GM18502 (cell line): ENCODE measurements at regions not wholly inside any gene's neighbourhood (a gene's known extent, or its start where the extent isn't known, plus 50 kb on each side); places are given as distances from the start of the nearest gene placed in this dataset.

Experiments
- ATAC-seq: cut with Tn5 transposase; IDR thresholded peaks from one replicate; pipeline ENCODE4 v1.9.1; 2021; ENCODE audit warnings: mild to moderate bottlenecking; ENCODE audit not compliant: unreplicated experiment, poor library complexity

DNA sequence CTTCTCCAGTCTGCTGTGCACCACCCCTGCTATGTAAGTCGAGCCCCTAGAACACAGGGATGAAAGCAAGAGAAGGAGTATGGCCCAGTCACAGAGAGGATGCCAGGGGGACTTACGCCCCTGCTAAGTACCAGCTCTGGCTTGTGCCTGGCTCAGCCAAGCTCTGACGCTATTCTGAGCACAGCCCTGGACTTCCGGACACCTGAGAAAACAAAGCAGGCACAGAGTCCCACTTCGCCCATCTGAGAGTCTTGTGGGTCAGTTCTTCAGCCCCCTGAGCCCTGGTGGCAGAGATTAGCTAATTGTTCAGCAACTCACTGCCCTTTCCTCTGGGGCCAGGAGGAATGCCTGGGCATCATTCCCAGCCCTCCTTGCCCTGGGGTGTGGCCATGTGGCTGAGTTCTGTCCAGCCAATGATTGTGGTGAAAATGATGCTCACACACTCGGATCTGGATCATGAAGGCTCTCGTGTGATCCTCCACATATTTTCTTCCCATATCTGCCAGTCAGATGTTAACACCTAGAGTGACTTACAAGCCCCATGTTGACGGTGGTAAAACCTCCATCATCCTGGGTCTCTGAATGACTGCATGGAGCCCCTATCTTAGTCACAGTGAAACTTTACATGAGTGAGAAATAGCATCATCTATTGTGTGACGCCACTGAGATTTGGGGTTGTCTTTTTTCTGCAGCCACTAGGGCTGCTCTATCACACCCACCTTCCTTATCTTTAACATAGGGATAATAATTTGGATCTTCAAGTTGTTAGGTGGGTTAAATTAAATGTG, 105.7 kb downstream of the TPRA1 start:
- no peak for ATAC-seq

DNA sequence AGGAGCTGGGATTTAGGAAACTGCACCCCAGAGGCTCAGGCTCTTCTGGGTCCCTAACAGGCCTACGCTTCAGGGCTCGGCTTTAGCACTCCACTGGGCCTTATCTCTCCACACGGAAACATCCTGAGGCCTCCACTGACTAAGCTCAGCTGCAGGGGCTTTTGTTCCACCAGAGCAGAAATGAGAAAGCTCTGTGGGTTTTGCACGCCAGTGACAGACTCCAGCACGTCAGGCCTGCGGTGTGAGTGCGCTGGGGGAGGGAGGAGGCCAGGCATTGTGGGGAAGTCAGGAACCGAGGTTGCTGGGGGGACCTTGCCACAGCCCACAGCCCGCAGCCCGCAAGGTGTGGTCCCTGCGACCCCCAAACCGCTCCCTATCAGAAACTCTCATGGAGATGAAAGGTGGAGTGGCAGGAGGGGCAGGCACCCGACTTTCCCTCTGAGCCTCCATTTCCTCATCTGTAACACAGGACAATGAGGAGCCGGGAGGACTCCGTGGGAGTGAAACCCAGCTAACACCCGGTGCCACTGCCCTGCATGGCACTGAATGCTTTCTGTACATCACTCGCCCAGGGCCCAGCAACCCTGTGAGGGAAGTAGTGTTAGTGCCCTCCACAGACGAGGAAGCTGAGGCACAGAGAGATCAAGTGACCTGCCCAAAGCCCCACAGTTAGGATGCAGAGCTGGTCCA, 106.5 kb downstream of the TPRA1 start:
- ATAC-seq = peak; percentile 93

DNA sequence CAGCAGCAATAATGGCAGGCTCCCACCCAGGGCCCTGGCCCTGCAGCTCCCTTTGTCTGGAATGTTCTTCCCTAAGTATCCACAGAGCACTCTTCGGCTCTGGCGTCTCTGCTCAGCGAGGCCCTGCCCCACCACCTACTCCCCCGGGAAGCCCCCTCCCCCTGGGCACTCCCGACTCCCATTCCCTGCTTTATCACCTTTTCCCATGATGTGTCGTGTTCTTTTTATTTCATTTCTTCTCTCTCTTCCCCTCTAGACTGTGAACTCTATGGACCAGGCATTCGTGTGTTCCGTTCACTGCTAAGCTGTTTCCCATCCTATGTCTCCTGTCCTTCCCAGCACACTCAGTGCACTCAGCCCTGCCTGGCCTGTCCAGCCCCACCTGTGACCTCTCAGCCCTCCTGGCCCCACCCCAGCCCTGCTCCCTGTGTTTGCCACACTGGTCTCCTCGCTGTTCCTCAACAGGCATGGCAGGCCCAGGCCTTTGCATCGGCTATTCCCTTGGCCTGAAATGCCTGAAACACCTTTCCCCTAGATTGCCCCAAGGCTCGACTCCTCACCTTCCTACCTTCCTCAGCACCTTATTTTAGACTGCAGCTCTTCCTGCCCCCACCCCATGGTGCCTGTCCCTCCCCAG, 107.4 kb downstream of the TPRA1 start:
- no peak for ATAC-seq

DNA sequence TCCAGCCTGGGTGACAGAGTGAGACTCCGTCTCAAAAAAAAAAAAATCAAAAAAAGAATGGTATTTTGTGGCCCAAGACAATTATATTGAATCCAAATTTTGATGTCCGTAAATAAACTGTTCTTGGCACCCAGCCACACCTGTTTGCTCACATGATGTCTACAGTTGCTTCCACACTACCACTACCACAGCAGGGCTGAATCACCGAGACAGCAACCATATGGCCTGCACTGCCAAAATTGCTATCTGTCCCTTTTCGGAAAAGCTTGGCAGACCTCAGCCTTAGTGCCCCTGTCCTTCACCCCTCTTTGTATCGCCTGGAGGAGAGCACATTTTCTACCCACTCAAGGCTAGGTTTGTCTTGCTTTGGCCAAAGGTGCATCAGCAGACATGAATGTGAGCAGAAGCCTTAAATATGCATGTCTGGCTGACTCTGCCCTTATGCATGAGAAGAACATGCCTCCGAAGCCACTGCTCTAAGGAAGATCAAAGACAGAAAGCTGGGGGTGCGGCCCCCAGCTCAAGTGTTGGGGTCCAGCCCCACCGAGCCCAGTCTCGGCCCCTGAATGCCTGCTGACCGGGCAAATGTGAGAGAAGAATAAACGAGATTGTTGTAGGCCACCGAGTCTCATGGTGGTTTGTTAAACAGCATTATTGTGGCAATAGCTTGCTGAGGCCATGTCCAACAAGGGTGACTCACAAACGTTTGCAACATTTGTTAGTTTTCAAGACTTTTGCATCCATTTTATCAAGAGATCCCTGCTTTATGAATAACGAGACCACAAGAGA, 108.1 kb downstream of the TPRA1 start:
- no peak for ATAC-seq

DNA sequence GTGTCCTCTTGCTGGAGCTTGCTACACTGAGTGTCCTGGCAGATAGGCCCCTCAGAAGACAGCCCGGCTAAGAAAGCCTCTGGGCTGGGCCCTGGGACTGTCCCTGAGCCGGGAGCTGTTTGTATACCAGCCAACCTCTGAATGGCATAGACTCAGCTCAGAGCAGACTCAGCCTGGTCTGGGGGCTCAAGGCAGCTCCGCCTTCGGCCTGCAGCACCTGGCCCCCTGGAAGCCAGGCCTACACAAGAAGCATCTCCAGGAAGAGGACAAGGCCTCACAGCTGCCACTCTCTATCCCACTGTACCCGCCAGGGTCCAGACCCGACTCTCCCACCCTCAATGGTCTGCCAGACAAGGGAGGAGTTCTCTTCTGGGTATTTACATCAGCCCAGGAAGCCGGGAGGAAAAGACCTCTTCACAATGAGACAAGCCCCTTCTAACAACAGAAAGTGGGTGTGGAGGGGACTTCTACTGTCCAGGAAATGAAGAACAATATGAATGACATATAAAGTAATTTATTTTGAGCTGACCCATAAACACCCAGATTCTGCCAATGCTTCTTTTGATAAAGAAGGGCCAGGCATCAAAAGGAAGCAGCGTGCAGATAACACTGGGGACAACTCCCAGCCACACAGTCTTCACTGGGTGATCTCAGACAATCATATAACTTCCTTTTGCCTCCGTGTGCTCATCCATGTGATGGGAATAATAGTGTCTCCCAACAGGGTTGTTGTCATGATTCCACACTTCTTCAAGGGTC, 110.2 kb downstream of the TPRA1 start:
- ATAC-seq = no peak

DNA sequence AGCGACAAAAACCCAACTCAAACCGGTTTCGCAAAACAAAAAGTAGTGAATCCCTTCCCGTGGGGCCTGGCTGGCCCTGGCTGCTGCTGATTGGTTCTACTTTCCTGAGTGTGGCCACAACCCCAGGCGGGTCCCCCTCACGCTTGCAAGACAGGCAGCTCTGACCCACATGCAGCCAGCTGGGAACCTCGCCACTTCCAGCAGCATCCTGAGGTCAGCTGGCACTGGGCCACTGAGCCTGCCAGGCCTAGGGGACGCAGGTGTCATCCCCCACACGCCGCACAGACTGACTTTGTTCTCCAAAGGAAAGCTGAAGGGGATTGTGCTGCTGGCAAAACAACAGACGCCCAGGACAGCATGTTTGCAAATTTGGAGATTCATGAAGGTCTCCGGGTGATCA, 111.1 kb downstream of the TPRA1 start:
- no peak for ATAC-seq

DNA sequence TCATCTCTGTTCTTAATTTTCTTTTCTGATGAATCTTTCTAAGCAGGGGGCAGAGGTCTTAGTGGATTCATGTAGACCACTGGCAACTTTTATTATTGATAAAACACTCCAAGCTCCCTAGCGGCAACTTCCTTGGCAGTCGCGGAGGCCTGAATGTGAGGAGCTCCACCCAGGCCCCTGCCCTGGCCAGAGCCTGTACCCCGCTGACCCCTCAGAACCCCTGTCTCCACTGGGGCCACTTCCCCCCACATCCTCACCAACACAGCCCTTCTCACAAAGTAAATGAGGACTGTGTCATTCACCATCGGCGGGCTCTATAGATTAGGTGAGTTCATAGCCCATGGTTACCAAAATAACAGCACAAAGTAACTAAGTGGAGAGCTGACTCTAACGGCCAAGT, 111.6 kb downstream of the TPRA1 start:
- ATAC-seq = no peak

DNA sequence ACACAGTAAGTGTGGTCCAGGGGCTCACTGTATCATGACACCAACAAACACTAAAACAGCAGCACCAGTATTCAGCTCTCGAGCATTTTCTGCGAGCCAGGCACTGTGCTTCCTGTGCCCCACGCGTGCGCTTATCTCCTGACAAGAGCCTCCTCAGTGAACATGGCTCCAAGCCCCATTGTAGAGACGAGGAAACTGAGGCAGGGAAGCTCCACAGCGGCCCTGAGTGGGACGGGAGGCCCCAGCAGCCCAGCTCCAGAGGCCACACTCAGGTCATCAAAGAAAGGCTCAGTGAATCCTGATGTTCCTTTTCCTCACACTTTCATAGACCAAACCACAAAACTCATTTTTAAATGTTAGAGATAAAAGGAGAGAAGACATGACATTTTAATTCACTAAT, 113.1 kb downstream of the TPRA1 start:
- no peak for ATAC-seq

DNA sequence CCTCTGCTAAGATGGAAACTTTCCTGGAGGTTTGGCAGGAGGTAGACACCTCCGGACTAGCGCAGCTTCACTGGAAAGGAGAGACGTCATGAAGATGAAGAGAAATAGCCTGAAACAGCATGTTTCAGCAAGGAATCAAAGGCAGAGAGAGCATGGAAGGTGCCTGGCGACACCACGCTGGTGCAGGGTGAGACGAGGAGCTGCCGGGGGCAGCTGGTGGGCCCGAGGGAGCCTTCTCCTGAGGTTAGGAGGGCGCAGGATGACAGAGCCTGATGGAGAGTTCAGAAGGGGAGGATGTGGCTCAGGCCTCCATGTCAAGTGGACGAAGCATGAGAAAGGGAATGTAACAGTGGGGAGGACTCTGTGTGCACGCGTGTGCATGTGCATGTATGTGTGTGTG, 113.6 kb downstream of the TPRA1 start:
- no peak for ATAC-seq

DNA sequence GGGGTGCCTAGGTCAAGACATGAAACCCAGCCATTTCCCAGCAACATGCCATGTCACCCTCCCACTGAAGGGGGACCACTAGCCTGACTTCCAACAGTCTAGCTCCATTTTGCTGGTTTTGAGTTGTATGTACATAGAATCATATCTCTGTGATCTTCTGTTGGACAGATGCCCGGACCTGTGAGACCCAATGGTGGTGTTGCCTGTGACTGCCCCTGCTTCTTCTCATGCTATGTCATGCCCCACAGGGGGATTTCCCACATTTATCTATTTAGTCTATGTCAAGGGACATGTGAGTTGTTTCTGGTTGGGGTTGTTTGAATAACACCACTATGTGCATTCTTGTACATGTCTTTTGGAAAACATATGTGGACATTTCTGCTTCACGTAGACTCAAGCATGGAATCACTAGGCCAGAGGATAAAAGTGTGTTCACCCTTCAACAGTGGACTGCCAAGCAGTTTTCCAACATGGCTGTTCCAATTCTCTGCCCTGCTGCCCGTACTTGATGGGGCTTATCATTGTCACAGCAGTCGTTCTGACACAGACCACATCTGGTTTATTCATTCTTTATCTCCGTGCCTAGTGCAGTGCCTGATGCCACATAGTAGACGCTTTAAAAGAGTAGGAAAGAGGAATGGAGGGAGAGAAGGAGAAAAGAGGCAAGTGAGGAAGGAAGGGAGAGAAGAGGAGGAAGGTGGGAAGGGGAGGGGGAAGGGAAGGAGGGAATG, 114.4 kb downstream of the TPRA1 start:
- no peak for ATAC-seq

DNA sequence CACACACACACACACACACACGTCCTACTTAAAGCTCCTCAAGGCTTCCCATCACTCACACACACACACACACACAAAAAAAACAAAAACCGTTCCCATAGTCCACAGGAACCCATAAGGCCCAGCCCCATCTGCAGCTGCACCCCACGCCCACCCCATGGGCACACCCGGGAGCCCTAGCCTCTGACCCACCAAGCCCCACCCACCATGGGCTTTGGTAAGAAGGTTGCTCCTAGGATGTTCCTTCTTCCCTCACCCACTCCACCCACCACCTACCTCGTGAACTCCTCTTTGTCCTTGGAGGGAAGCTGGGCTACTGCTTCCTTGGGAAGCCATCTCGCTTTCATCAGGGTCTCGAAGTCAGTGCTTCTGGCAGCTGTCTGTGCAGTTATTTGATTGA, 115.1 kb downstream of the TPRA1 start:
- no peak for ATAC-seq

DNA sequence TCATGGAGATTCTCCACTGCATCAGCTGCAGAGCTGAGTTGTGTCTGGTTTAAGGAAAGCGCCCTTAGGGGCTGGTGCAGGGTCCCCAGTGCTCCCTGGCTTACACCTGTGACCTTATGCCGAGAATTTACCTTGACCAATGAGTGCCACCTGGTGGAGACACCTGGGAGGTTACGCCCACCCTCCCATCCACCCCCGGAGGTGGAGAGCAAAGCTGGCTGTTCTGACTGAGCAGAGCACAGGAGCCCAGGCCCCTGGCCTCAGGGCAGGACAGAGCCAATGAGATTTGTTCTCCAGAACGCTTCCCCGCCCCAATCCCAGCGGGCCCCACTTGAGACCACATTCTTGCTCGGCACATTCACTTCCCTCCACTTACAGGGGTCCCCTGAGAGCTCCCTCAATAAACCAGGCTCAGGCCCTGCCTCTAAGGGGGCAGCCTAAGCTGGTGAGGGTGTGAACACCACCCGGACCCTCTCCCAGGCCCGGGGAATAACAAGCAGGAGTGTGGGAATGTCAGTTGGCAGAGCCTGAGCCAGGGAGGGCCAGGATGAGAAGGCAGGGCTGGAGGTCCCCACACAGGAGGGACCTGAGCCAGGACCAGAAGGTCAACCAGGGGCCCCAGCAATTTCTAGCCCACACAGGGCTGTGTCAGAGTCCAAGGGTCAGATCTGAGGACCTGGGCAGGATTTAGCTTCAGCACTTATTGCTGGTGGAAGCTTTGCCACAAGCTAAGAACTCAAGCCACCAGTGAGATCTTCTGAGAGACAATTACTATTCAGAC, 117.1 kb downstream of the TPRA1 start:
- no peak for ATAC-seq

DNA sequence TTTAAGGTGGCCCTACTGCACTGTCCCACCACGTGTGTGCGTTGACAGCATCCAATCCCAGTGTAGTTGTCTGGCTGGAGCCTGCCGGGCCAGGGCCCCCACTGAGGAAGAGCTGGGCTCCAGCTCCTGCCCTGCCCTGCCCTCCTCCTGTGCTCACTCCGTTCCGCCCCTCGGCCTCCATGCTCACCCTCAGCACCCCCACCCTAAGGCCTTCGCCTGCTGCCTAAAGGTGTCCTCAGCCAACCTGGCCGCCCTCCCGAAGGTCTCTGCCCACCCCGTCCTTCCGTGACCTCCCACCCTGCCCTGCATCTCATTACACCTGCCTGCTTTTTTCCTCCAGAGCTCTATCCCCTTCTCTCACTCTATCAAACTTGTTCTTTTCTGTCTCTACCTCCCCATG, 118.0 kb downstream of the TPRA1 start:
- no peak for ATAC-seq

DNA sequence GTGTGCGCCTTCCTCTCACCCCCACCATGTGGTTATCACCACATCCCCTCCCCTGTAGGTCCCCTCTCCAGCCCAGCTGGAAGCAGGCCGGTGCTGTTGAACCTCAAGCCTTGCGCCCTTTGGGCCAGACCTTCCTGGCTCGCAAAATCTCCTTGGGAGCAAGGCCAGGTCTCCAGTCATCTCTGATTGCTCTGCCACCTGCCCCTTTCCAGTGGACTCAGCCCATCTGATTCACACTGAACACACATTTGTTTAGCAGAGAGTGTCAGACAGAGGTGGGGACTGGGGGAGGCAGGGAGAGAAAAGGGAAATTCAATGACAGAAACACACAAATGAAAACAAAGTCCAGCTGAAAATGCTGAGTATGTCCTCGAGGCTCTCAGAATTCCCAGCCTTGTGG, 119.4 kb downstream of the TPRA1 start:
- no peak for ATAC-seq

DNA sequence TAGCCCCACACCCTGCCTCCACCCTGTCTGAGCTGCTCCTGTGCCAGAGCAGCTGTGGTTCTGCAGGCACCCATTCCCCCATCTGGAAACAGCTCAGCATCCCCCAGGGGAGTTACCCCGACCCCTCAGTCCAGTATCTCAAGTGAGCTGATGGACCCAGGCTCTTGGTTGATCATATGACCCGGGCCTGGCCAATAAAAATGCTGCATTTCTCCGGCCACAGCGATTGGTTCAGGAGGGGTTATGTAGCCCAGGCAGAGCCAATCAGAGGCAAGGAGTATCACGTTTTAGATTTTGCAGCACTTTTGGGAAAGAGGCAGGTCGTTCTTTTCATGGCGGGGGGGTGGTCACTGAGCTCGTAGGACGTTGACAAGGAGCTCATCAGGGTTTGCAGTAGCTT, 120.8 kb downstream of the TPRA1 start:
- no peak for ATAC-seq

DNA sequence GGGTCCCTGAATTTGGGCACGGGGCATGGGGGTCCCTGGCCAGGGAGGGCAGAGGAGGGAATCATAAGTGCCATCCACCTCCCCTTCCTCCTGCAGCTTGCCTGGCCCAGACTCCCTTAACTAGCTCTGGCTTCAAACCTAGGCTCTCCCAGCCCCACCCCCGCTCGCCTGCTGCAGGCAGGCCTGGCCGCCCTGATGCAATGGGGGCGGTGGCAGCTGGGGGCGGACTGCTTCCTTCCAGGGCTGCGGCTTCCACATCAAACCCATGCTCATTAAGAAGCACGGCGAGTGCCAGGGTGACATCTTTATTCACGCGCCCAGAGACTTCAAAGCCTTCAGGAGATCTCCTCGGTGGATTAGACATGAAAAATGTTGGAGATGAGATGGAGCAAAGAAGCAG, 123.1 kb downstream of the TPRA1 start:
- no peak for ATAC-seq

DNA sequence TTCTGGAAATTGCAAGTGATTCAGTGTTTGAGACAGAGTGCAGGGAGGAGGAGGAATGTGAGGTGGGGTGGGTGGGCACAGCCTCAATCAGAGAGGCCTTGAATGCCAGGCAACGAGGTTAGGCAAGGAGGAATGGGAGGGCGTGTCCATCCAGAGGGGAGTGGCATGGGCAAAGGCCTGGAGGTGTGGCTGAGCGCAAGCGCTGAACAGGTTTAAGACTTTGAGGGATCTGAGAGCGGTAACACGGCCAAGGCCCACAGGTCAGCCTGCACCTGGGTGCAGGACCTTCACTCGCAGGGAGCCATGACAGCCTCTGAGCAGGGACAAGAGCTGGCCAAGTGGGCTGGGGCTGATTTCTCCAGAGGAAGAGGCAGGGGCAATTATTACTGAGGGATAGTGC, 125.9 kb downstream of the TPRA1 start:
- ATAC-seq = no peak

DNA sequence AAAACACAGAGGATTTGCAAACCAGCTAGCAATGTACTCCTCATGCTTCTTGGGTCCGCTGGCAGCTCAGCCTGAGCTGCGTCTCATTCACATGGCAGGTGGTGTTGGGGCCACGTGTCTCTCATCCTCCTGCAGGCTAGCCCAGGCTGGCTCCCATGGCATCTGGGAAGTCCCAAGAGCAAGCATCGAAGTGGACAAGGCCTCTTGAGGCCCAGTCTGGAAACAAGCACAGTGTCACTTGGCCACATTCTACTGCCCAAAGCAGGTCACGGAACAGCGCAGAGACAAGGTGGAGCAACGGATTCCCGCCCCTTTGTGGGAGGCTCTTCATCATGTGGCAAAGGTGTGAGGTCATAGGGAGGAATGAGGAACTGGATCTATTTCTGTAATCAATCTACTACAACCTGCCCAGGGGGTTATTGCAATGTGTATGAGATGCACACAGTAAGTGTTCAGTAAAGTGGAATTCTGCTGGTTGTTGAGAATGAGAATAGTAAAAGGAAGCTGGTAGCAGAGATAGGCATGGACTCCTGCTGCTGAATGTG, 128.3 kb downstream of the TPRA1 start:
- ATAC-seq = no peak
